Activated CD4-positive, alpha-beta T cell treated with anti-CD3 and anti-CD28 coated beads, Interleukin-2, Interleukin-4, amounts not matched to agents 100 ng/mL and 50 ng/mL, durations not matched to agents 16 hours and 8 hours (primary cell): ENCODE measurements at regions not wholly inside any gene's neighbourhood (a gene's known extent, or its start where the extent isn't known, plus 50 kb on each side); places are given as distances from the start of the nearest gene placed in this dataset.
A peak's percentile ranks its signal among the peaks of the same experiment; 100 is the strongest.

Experiments used
- DNase-seq: peaks from one replicate; pipeline ENCODE4 v3.0.0-alpha.2; 2020; ENCODE audit warnings: low spot score

DNA sequence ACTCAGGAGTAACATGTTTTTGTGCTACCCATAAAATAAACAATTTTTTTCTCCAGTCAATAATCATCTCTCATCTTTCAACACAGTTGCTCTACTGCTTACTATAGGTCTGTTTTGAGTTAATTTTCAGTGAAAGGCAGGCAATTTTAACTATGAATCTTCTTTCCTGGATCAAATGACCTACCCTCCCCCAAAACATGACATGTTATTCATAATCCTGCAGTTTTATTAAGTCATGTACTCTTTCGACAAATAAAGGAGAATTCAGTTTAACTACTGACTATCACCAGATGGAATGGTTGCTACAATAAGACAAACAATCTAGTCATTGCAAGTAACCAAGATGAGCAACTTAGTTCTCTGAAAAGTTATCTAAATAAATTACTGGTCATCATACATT lies 106.0 kb upstream of the FAR2 start:
- DNase-seq, result no peak

DNA sequence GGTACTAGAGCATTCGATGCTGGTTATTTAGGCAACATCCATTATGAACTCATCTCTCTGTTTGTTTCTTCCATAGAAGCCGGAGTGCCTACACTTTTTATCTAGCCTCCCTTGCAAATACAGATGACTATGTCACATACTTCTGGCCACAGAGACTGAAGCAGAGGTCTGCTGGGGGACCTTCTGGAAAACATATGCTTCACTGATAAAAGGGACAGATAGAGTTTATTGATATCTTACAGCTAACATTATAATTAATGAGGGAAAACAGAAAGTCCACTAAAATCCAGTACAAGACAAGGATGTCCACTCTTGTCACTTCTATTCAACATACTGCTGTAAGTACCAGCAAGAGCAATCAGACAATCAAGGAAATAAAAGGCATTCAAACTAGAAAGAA lies 104.3 kb upstream of the FAR2 start:
- DNase-seq, result no peak

DNA sequence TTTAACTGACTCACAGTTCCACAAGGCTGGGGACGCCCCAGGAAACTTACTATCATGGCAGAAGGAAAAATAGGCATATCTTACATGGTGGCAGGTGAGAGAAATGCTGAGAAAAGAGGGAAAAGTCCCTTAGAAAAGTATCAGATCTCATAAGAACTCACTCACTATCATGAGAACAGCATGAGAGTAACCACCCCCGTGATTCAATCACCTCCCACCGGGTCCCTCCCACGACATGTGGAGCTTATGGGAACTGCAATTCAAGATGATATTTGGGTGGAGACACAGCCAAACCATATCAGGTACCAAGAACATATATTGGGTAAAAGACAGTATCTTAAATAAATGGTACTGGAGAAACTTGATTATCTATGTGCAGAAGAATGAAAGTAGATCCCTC lies 100.3 kb upstream of the FAR2 start:
- DNase-seq, result no peak

DNA sequence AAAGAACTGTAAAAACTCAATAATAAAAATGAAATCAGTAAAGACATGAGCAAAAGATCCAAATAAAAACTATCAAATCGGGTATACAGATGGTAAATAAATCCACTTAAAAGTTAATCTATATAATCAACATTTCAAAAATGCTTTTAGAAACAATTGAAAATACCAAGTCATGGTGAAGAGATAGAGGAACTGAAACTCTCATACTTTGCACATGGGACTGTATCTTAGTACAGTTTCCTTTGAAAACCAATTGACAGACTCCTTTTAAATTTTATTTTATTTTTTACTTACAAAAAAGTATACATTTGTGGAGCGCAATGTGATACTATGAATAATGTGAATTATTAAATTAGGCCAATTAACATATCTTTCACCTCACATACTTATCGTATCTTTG lies 98.6 kb upstream of the FAR2 start:
- no peak for DNase-seq

DNA sequence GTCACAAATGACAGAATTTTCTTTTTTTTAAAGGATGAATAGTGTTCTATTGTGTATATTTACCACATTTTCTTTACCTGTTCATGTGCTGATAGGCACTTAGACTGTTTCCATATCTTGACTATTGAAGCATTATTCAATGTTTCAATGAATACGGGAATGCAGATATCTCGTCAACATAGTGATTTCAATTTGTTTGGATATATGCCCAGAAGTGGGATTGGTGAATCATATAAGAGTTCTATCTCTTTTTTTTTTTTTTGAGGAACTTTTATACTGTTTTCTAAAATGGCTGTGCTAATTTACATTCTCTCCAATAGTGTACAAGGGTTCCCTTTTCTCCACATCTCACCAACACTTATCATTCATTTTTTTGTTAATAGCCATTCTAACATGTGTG lies 97.9 kb upstream of the FAR2 start:
- DNase-seq, result no peak

DNA sequence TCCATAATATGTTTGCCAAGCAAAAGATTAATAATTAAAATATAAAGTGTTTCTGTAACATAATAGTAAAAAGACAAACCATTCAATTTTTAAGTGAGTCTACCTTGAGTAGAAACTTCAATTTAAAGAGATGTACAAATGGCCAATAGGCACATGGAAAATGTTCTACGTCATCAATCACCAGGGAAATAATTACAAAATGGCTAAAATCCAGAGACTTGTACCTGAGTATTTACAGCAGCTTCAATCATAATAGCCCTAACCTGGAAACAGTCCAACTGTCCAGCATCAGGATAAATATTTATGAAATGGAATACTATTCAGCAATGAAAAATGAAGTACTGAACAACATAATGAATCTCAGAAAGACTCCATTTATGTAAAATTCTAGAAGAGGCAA lies 95.5 kb upstream of the FAR2 start:
- no peak for DNase-seq

DNA sequence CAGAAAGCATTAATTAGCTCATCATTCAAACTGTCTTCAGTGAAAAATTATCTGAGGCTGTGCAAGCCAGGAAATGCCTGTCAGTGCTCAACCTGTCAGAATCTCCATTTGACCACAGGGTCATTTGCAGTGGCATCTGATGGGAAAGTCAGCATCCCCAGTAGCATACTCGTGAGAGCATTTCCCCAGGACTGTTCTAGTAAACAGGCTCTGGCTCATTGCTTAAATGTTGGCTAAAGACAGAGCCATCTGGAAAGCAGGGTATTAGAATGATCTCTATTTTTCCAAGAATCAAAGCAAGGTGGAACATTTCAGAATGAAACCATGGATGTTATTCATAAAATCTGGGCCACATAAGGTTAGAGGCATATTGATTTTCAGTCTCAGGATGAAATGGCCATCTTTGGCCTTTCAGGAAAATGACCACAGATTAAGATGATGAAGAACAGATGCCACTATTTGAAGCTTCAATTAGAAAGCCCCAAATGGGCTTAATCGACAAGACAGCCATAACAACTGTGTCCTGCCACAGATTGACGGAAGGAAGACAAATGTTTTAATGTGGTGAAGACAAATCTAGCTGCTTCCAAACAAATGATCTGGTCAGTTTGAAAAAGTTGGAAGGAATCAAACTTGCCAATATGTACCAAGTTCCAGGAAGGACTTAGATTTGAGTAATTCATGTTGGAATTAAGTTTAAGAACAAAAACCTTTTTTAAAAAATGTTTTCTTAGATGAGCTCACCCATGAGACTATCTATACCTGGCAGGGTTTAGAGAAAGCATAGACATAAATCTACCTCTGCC lies 94.0 kb upstream of the FAR2 start:
- DNase-seq, result no peak

DNA sequence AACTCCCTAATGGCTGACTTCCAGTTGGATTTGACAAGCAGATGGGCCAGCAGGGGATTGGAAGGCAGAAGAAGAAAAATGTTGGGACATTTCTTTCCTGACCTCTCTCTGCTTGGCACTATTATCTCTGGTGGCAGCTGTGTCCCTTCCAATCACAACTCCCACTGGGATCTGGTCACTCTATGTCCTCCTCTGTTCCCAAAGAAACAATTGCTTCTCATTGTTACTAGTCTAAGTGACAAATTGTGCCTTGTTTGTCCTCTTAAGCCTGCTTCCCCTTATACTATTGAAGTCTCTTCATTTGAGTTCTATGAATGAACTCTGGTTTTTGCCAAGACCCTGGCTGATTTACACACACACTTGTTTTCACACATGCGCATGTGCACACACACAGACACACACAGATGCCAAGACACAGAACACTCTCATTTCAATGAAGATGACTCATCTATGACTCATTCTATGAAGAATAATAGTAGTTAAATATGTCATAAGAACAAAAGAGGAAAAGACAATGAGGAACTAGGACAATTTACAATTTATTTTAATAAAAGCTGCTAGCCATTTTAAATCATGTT lies 83.0 kb upstream of the FAR2 start:
- peak; percentile 60 for DNase-seq

DNA sequence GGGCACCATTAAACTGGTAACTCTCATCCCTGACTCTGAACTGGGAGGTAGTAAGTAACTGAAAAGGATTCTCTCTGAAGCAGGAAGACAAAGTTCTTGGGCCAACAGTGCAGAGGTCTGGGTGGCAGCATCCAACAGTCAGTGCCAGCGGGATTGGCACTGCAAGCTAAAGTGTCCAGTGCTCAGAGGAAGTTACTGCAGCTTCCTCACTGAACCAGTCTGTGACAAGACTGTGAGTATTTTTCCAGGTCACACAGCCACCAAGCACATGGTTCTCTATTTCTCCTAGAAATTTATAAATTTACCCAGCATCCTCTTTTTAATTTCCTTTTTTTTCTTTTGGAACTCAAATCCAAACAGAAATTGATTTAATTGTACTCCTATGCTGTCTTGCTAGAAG lies 81.6 kb upstream of the FAR2 start:
- DNase-seq, result no peak

DNA sequence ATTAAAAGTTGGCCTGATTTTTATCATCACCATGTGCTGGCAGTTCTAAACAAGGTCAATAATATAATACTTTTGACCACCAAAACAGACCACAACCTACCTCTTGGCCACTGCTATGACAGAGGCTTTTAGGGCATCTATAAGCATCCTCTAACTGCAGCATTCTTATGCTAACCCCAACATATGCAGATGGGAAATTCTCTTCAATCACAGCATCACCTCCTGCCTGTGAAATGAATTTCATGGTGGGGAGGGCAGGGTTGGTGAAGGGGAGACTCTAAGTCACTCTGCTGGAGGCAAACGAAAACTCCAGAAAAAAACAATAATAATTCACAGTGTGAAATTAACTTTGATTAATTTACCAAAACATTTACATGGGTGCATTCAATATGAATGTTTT lies 78.8 kb upstream of the FAR2 start:
- DNase-seq, result no peak

DNA sequence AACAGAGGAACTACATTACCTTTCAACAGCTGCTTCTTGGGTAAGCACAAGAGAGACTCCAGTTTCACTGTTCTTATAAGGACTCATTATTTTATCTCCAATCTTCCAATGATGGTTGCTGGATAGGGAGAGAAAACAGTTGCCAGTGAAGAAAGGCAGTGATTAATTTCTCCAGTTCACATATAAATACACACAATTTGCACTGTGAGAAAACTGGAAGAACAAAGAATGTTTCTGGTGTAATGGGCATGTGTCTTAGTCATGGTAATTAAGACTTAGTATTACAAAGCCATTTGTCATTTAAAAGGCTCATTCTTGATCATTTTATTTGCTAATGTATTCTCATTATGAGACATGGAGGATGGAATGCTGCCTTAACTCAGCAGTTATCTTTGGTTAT lies 78.0 kb upstream of the FAR2 start:
- no peak for DNase-seq

DNA sequence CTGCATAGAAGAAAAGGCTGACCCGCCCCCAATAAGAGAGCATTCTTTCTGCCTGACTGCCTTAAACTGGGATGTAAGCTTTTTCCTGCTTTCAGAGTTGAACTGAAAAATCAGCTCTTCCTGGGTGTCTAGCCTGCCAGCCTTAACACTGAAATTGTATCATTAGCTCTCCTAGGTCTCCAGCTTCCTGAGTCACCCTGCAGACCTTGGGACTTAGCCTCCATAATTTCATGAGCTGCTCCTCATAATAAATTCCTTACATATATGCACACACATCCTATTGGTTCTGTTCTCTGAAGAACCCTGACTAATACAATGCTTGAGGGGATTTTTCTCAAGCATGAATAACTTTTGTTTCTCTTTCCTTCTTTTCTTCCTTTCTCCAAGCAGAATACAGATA lies 76.4 kb upstream of the FAR2 start:
- DNase-seq, result no peak

DNA sequence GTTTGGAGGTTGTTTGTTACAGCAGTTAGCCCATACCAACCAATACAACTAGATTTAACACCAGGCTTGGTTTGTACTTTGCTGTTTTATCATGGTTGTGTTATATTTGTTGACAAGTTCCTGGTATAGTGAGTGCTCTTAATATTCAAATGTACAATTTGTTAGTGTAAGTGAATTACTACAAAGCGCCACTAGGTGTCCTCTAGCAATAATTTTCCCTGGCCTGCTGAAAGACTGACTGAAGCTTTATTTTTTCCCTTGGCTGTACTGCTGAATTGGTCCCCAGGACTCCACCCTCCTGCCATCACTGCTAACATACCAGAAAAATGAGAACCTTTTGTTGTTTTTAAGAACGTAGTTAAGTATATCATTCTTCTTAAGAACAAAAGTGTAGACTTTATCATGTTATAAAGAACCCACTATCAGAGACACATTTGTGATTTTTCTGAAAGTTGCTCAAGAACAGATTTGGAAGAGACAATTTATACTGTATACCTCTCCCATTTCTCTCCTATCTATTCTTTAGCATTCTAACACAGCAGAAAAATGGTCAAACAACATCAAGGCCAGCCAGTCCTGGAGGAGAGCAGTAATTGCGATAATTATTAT lies 75.3 kb upstream of the FAR2 start:
- peak; percentile 55 for DNase-seq

DNA sequence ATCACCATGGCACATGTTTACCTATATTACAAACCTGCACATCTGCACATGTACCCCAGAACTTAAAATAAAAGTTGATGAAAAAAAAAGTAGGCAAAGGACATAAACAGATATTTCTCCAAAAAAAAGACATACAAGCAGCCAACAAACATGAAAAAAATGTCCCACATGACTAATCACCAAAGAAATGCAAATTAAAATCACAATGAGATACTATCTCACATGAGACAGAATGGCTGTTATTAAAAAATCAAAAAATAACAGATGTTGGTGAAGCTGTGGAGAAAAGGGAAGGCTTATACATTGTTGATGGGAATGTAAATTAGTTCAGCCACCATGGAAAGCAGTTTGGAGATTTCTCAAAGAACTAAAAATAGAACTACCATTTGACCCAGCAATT lies 68.0 kb upstream of the FAR2 start:
- no peak for DNase-seq

DNA sequence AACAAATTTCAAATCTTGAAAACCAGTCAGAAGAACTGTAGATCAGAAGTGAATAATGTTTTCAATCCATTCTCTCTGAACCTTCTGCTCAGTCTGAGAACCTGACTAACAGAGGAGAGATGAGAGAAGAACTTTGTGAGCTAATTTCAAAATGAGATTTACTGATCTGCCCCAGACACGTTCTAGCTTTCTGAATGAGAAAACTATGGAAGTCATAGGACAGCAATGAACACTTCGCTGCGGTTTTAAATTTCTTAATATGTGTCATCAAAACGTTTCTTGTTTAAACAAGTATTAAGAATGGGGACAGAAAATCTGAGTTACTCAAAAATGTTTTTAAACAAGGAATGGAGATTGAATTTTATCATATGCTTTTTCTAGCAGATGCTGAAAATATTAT lies 66.6 kb upstream of the FAR2 start:
- DNase-seq, result peak; percentile 85

DNA sequence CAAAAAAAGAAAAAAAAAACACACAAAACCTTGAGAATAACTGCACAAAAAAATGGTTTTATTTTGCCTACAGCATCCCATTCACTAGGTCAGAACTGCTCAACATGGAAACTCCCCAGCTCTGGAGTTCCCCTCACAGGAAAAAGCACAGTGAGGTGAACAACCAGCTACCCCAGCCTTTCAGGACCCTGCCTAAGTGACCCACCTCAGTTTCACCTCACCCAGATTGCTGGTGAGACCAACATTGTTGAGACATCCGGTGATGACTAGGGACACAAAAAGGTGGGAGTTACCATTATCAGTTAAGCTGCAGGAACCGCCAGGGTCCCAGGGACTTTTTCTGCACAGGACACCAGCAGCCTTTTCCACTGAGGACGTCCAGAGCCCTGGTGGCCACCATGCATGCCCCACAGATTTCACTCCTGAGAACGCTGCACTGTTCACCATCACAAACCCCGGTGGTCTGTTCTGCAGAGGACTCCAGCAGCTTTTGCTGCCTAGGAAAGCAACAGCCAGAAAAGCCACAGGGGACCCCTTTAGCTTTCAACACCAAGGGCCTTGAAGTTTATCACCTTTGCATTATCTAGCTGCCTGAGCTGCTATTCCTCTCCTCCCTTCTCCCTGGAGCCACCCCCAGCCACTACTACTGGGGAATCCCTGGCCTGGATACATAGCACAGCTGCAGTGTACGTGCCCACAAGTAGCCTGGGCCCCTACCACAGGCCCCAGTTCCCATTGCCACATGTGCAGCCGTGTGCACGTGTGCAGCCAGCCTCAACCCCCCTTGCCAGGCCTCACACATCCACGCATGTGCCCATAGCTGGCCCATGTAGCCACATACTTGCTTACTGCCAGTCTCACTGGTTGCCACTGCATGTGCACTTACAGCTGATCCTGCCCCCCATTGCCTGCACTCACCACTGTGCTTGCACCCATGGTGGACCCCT lies 62.5 kb upstream of the FAR2 start:
- DNase-seq, result no peak

DNA sequence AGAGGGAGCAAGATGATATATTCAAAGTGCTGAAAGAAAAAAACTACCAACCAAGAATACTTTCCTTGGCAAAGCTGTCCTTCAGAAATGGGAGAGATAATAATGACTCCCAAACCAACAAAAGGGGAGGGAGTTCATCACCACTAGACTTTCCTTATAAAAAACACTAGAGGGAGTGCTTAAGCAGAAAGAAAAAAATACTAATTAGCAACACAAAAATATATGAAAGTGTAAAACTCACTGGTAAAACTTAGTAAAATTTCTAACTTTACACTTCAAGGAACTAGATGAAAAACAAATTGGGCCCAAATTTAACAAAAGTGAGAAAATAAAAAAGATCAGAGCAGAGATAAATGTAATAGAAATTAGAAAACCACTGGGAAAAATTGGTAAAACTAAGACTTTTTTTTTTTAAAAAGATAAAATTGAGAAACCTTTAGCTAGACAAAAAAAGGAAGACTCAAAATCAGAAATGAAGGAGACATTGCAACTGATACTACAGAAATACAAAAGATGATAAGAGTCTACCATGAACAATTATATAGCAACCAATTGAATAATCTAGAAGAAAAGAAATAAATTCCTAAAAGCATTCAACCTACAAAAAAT lies 60.4 kb upstream of the FAR2 start:
- DNase-seq, result no peak
